H1 (cell line): ENCODE measurements at regions not wholly inside any gene's neighbourhood (a gene's known extent, or its start where the extent isn't known, plus 50 kb on each side); places are given as distances from the start of the nearest gene placed in this dataset.

Experiments
- CTCF ChIA-PET: fragments of 300-600 bp; sonication (Branson Sonifier 250); formaldehyde crosslinking; loops from one replicate; lab custom pipeline; 2021; ENCODE audit not compliant: partially characterized antibody; lab: Charles Lee
- POLR2A ChIA-PET: fragments of 300-600 bp; sonication (Branson Sonifier 250); formaldehyde crosslinking; loops from one replicate; lab custom pipeline; 2021; ENCODE audit warnings: inconsistent platforms; ENCODE audit not compliant: partially characterized antibody; lab: Charles Lee
- DNase-seq, 2 experiments: peaks; one replicate each; pipeline versions ENCODE4 v3.0.0 to v3.0.0-alpha.2; 2010 to 2022; ENCODE audit warnings: low spot score in 2 of 2, low read depth in 1 of 2, mixed read lengths in 1 of 2
- FAIRE-seq: peaks from 2 replicates; lab custom pipeline; 2011; peaks lifted over from hg19 to GRCh38; lab: Jason Lieb, UNC
- H2AFZ ChIP-seq: 2 replicates; pipeline ENCODE4 v1.8.1; 2012; ENCODE audit warnings: low read length, inconsistent platforms
- H2AK5ac ChIP-seq: 2 replicates; pipeline ENCODE4 v1.6.1; 2013; ENCODE audit warnings: low read depth, low read length
- H2BK120ac ChIP-seq: replicated peaks from 2 replicates; pipeline ENCODE3; 2013; ENCODE audit warnings: low read depth, low read length, inconsistent platforms
- H2BK12ac ChIP-seq: 2 replicates; pipeline ENCODE4 v1.6.1; 2013; ENCODE audit warnings: low read depth, low read length
- H2BK15ac ChIP-seq: 2 replicates; pipeline ENCODE4 v1.6.1; 2013; ENCODE audit warnings: low read length
- H2BK20ac ChIP-seq: 2 replicates; pipeline ENCODE4 v1.6.1; 2013; ENCODE audit warnings: low read length
- H2BK5ac ChIP-seq: 2 replicates; pipeline ENCODE4 v1.6.1; 2013; ENCODE audit warnings: low read depth, low read length
- H3K14ac ChIP-seq: 2 replicates; pipeline ENCODE4 v1.6.1; 2013; ENCODE audit warnings: inconsistent platforms; ENCODE audit not compliant: insufficient read length
- H3K18ac ChIP-seq: 2 replicates; pipeline ENCODE4 v1.6.1; 2013; ENCODE audit warnings: low read length; ENCODE audit errors: extremely low read depth
- H3K23ac ChIP-seq: 2 replicates; pipeline ENCODE4 v1.6.1; 2013; ENCODE audit warnings: inconsistent platforms; ENCODE audit not compliant: insufficient read length
- H3K23me2 ChIP-seq: 2 replicates; pipeline ENCODE4 v1.6.1; 2013; ENCODE audit warnings: low read depth, low read length
- H3K27ac ChIP-seq: 2 replicates; pipeline ENCODE4 v1.6.1; 2011; ENCODE audit warnings: low read depth, low read length, inconsistent platforms
- H3K27me3 ChIP-seq, 4 experiments: replicated peaks in 1 of 4; 1 replicate in 1 of 4; 2 replicates in 3 of 4; pipeline versions ENCODE4 v1.6.1 to v1.8.1; 2011 to 2013; ENCODE audit warnings: low read length in 3 of 4, mild to moderate bottlenecking in 3 of 4, inconsistent platforms in 2 of 4, mixed read lengths in 2 of 4, moderate library complexity in 1 of 4; ENCODE audit not compliant: control insufficient read depth in 3 of 4, insufficient read depth in 3 of 4; ENCODE audit errors: extremely low read depth in 1 of 4
- H3K36me3 ChIP-seq, 4 experiments: 2 replicates each; pipeline versions ENCODE4 v1.6.1 to v1.8.1; 2011 to 2013; ENCODE audit warnings: mild to moderate bottlenecking in 4 of 4, low read length in 3 of 4, moderate library complexity in 2 of 4, control low read depth in 1 of 4, inconsistent platforms in 1 of 4; ENCODE audit not compliant: insufficient read depth in 4 of 4, control insufficient read depth in 2 of 4
- H3K4ac ChIP-seq: replicated peaks from 2 replicates; pipeline ENCODE3; 2013; ENCODE audit warnings: low read length, low read depth, mixed read lengths, inconsistent platforms; ENCODE audit not compliant: insufficient read length
- H3K4me1 ChIP-seq, 4 experiments: replicated peaks in 1 of 4; 1 replicate in 1 of 4; 2 replicates in 3 of 4; pipeline versions ENCODE4 v1.6.1 to v1.8.1; 2011 to 2013; ENCODE audit warnings: low read length in 3 of 4, inconsistent platforms in 2 of 4, mixed read lengths in 1 of 4; ENCODE audit not compliant: insufficient read depth in 4 of 4, control insufficient read depth in 3 of 4
- H3K4me2 ChIP-seq, 2 experiments: 2 replicates each; pipeline versions ENCODE4 v1.6.1 to v1.8.1; 2011 to 2013; ENCODE audit warnings: low read depth in 2 of 2, low read length in 2 of 2, control low read depth in 1 of 2, inconsistent platforms in 1 of 2, mild to moderate bottlenecking in 1 of 2; ENCODE audit not compliant: insufficient read depth in 1 of 2
- H3K4me3 ChIP-seq, 4 experiments: fragments of 200-600, 300-600 bp in 1 of 4; sonication (generic), shearing (Covaris generic), sonication (Bioruptor Twin) in 1 of 4; 2 replicates each; pipeline versions ENCODE4 v1.5.1 to v1.8.1; 2011 to 2016; ENCODE audit warnings: low read length in 4 of 4, low read depth in 3 of 4, control low read depth in 2 of 4, inconsistent platforms in 2 of 4, mild to moderate bottlenecking in 2 of 4, mixed read lengths in 1 of 4, moderate library complexity in 1 of 4; ENCODE audit not compliant: insufficient read depth in 2 of 4; ENCODE audit errors: extremely low read depth in 1 of 4
- H3K56ac ChIP-seq: replicated peaks from 2 replicates; pipeline ENCODE3; 2013; ENCODE audit warnings: low read depth, mild to moderate bottlenecking, mixed read lengths, low read length, inconsistent platforms; ENCODE audit not compliant: insufficient read length
- H3K79me1 ChIP-seq: 2 replicates; pipeline ENCODE4 v1.6.1; 2013; ENCODE audit warnings: low read depth, low read length, control low read depth
- H3K79me2 ChIP-seq, 2 experiments: 2 replicates each; pipeline versions ENCODE4 v1.6.1 to v1.8.1; 2012 to 2013; ENCODE audit warnings: low read length in 2 of 2, mild to moderate bottlenecking in 2 of 2, inconsistent platforms in 1 of 2; ENCODE audit not compliant: insufficient read depth in 2 of 2, control insufficient read depth in 1 of 2
- H3K9ac ChIP-seq, 4 experiments: replicated peaks in 1 of 4; 1 replicate in 1 of 4; 2 replicates in 3 of 4; pipeline versions ENCODE4 v1.6.1 to v1.8.1; 2011 to 2013; ENCODE audit warnings: low read depth in 3 of 4, low read length in 3 of 4, control low read depth in 2 of 4, mild to moderate bottlenecking in 2 of 4, moderate library complexity in 2 of 4, inconsistent platforms in 1 of 4; ENCODE audit errors: extremely low read depth in 1 of 4
- H3K9me3 ChIP-seq, 2 experiments: 2 replicates each; pipeline versions ENCODE4 v1.6.1 to v1.8.1; 2012 to 2013; ENCODE audit warnings: mild to moderate bottlenecking in 2 of 2, moderate library complexity in 2 of 2, control low read depth in 1 of 2, inconsistent platforms in 1 of 2, low read depth in 1 of 2, low read length in 1 of 2, mixed read lengths in 1 of 2; ENCODE audit not compliant: insufficient read depth in 2 of 2
- H4K20me1 ChIP-seq, 2 experiments: replicated peaks in 1 of 2; 2 replicates each; pipeline versions ENCODE3 to v1.8.1; 2011 to 2013; ENCODE audit warnings: inconsistent platforms in 2 of 2, low read length in 2 of 2, mild to moderate bottlenecking in 1 of 2; ENCODE audit not compliant: insufficient read depth in 2 of 2, control insufficient read depth in 1 of 2
- H4K5ac ChIP-seq: 2 replicates; pipeline ENCODE4 v1.6.1; 2013; ENCODE audit warnings: low read length, low read depth, mixed read lengths, inconsistent platforms; ENCODE audit not compliant: insufficient read length
- H4K8ac ChIP-seq: 2 replicates; pipeline ENCODE4 v1.8.0; 2013; ENCODE audit warnings: mild to moderate bottlenecking, moderate library complexity, low read length, inconsistent platforms; ENCODE audit not compliant: insufficient read depth; ENCODE audit errors: extremely low read depth
- H4K91ac ChIP-seq: replicated peaks from 2 replicates; pipeline ENCODE3; 2013; ENCODE audit warnings: low read length, mixed read lengths, inconsistent platforms; ENCODE audit not compliant: insufficient read length
- CHD1 ChIP-seq: IDR thresholded peaks from 2 replicates; pipeline ENCODE4 v1.6.1; 2012; ENCODE audit warnings: low read depth, low read length, improper control_type of control experiment
- CTBP2 ChIP-seq: IDR thresholded peaks from 2 replicates; pipeline ENCODE4 v1.7.0; 2011; ENCODE audit warnings: borderline replicate concordance, mild to moderate bottlenecking, moderate library complexity, mixed read lengths, low read length; ENCODE audit not compliant: insufficient read depth, insufficient read length
- EP300 ChIP-seq, 2 experiments: IDR thresholded peaks; 1 replicate in 1 of 2; 2 replicates in 1 of 2; pipeline ENCODE4 v1.6.1; 2011 to 2012; ENCODE audit warnings: low read depth in 2 of 2, low read length in 2 of 2, mild to moderate bottlenecking in 2 of 2, borderline replicate concordance in 1 of 2, inconsistent platforms in 1 of 2, moderate library complexity in 1 of 2
- GABPA ChIP-seq: IDR thresholded peaks from 2 replicates; pipeline ENCODE4 v1.6.1; 2011; ENCODE audit warnings: mild to moderate bottlenecking, low read length, moderate library complexity, borderline replicate concordance; ENCODE audit not compliant: insufficient read depth
- KDM4A ChIP-seq: IDR thresholded peaks from one replicate; pipeline ENCODE4 v1.7.1; 2012; ENCODE audit warnings: low read depth, mild to moderate bottlenecking, moderate library complexity, low read length, inconsistent platforms; ENCODE audit not compliant: severe bottlenecking
- SAP30 ChIP-seq: fragments of 300-600 bp; sonication (generic); IDR thresholded peaks from 2 replicates; pipeline ENCODE4 v1.7.1; 2012; ENCODE audit warnings: low read length, moderate library complexity, mild to moderate bottlenecking, inconsistent platforms; ENCODE audit not compliant: insufficient read depth, insufficient replicate concordance
- SIRT6 ChIP-seq: IDR thresholded peaks from one replicate; pipeline ENCODE4 v1.7.1; 2012; ENCODE audit warnings: low read length, inconsistent platforms
- SP4 ChIP-seq: IDR thresholded peaks from 2 replicates; pipeline ENCODE4 v1.6.1; 2012; ENCODE audit warnings: low read length, inconsistent platforms
- ZNF274 ChIP-seq: IDR thresholded peaks from 2 replicates; pipeline ENCODE4 v1.7.0; 2012; ENCODE audit warnings: low read length, borderline replicate concordance; ENCODE audit errors: extremely low read depth
- WGBS, 2 experiments: shearing (Covaris generic) in 1 of 2; methylation state at CpG; one replicate each; pipeline versions ENCODE4 v1.1.6 to v1.1.7; 2013 to 2015; ENCODE audit warnings: low lambda C conversion rate in 2 of 2, mixed read lengths in 2 of 2, inconsistent platforms in 1 of 2, low coverage in 1 of 2, missing lambda C conversion rate in 1 of 2; ENCODE audit not compliant: insufficient replicate concordance in 2 of 2, insufficient coverage in 1 of 2, insufficient read length in 1 of 2; ENCODE audit errors: extremely low coverage in 1 of 2, missing lambda C conversion rate in 1 of 2; 5-methylcytosine and 5-hydroxymethylcytosine counted together
- TF ChIP-seq, protein P1 (sequence below): IDR thresholded peaks from 2 replicates; pipeline ENCODE4 v1.6.1; 2011; ENCODE audit warnings: low read depth, mild to moderate bottlenecking, low read length; ENCODE audit not compliant: insufficient read depth
- TF ChIP-seq, protein P2 (sequence below): IDR thresholded peaks from 2 replicates; pipeline ENCODE4 v1.6.1; 2012; ENCODE audit warnings: inconsistent platforms
- TF ChIP-seq, protein P3 (sequence below): IDR thresholded peaks from 2 replicates; pipeline ENCODE4 v1.6.1; 2011; ENCODE audit warnings: low read length, improper control_type of control experiment

DNA sequence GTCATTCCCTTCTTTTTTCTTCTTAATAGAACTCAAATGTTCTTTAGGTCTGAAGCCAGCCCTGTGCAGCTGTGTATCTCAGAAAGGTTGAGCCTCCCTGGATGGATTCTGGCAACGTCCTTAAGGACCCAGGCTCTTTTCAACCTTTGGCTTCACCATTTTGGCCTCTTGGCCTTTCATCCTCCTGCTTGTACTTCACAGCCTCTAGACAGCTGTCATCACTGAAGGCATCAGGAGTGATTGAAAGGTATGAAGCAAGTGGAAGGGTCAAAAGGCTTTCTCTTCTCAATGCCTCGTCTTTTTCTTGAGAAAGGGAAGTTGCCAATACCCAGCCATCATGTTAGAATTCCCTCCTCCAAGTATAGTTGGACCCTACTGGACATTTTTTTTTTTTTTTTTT lies 81.2 kb upstream of the RANBP3L start:
- FAIRE-seq, result no peak

More for the DNA sequence above, 81.2 kb upstream of the RANBP3L start:
- H3K4me1 ChIP-seq, result peaks cover 0 to 2% (median 0%) of the 10 kb centered on the region in 4 experiments; a peak in 1 of 7 replicates
- H2BK12ac ChIP-seq, result no peak overlapping the region
- no peaks in the 10 kb centered on the region for H3K23me2 ChIP-seq
- H3K27me3 ChIP-seq, result no peaks in the 10 kb centered on the region
- no peak overlapping the region for H3K56ac ChIP-seq
- no peaks in the 10 kb centered on the region for H4K20me1 ChIP-seq
- no peak overlapping the region for H3K23ac ChIP-seq
- no peak overlapping the region for H3K27ac ChIP-seq
- H4K5ac ChIP-seq, result no peak overlapping the region
- no peak overlapping the region for H3K14ac ChIP-seq
- no peak overlapping the region for H2AFZ ChIP-seq
- ChIA-PET POLR2A (no interaction called here), CTCF (interaction anchor here (0.7 to 1.9 kb wide), 6 partner anchors 16 to 119 kb away, joined by 3 to 6 read pairs (median 4); no protein-coding TSS in a partner anchor)
- DNase-seq, result no peak
- H3K4me3 ChIP-seq, result no peak overlapping the region
- no peaks in the 10 kb centered on the region for H3K9me3 ChIP-seq
- no peaks in the 10 kb centered on the region for H3K79me1 ChIP-seq
- H2BK5ac ChIP-seq, result no peak overlapping the region
- no peak overlapping the region for H4K8ac ChIP-seq
- H3K79me2 ChIP-seq, result no peaks in the 10 kb centered on the region
- H2BK15ac ChIP-seq, result no peak overlapping the region
- H4K91ac ChIP-seq, result no peak overlapping the region
- no peak overlapping the region for H3K18ac ChIP-seq
- no peak overlapping the region for H2AK5ac ChIP-seq
- H3K9ac ChIP-seq, result no peak overlapping the region
- H2BK20ac ChIP-seq, result no peak overlapping the region
- WGBS, 2 experiments, result 88% methylated on average over 2 of the region's 2 CpGs; no CpG with 5 or more reads in 1 of the 2 experiments
- no peak overlapping the region for H2BK120ac ChIP-seq
- no peak overlapping the region for H3K4ac ChIP-seq
- no peak for TF ChIP-seq GABPA
- TF ChIP-seq, protein P1, sequence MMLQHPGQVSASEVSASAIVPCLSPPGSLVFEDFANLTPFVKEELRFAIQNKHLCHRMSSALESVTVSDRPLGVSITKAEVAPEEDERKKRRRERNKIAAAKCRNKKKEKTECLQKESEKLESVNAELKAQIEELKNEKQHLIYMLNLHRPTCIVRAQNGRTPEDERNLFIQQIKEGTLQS, result no peak
- TF ChIP-seq CTBP2, result no peak
- TF ChIP-seq ZNF274, result no peak
- no peak for TF ChIP-seq SP4
- TF ChIP-seq, protein P2, sequence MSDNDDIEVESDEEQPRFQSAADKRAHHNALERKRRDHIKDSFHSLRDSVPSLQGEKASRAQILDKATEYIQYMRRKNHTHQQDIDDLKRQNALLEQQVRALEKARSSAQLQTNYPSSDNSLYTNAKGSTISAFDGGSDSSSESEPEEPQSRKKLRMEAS, result no peak
- TF ChIP-seq CHD1, result no peak
- TF ChIP-seq SIRT6, result no peak
- TF ChIP-seq, protein P3, sequence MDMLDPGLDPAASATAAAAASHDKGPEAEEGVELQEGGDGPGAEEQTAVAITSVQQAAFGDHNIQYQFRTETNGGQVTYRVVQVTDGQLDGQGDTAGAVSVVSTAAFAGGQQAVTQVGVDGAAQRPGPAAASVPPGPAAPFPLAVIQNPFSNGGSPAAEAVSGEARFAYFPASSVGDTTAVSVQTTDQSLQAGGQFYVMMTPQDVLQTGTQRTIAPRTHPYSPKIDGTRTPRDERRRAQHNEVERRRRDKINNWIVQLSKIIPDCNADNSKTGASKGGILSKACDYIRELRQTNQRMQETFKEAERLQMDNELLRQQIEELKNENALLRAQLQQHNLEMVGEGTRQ, result no peak
- no peak for TF ChIP-seq KDM4A
- TF ChIP-seq SAP30, result no peak
- no peak for TF ChIP-seq EP300 (IDR thresholded peaks at IDR 0.05; ENCODE audit: borderline replicate concordance in 1 of 2, low read depth in 2 of 2, low read length in 2 of 2)
- TF ChIP-seq, all 59 proteins: peak for 0
- H3K4me2 ChIP-seq, result no peak overlapping the region
- no peaks in the 10 kb centered on the region for H3K36me3 ChIP-seq
